HG03378 (cell line): ENCODE measurements at regions not wholly inside any gene's neighbourhood (a gene's known extent, or its start where the extent isn't known, plus 50 kb on each side); places are given as distances from the start of the nearest gene placed in this dataset.
"Not testable (repeated sequence)": the region's sequence is repeated elsewhere in the genome, so short reads cannot be mapped to it uniquely, and the experiment has no call there.

Source experiments
- ATAC-seq: cut with Tn5 transposase; IDR thresholded peaks from one replicate; pipeline ENCODE4 v1.9.1; 2021; ENCODE audit warnings: mild to moderate bottlenecking, moderate library complexity; ENCODE audit not compliant: unreplicated experiment

GRCh38 chr6:142633317-142633716 is 311.7 kb downstream of the HIVEP2 start:
- no peak for ATAC-seq

DNA sequence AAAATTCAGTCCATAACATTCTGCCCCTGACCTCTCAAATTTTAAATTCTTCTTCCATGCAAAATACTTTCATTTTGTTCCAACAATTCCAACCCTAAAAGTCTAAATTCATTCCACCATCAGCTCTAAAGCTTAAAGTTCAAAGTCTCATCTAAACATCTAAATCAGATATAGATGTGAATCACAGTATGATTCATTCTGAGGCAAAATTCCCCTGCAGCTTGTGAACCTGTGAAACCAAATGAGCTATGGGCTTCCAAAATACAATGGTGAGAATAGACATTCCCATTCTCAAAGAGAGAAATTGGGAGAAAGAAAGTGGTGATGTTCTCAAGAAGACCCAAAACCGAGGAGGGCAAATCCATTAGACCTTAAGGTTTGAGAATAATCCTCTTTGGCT is 309.8 kb downstream of the HIVEP2 start:
- ATAC-seq = no peak

DNA sequence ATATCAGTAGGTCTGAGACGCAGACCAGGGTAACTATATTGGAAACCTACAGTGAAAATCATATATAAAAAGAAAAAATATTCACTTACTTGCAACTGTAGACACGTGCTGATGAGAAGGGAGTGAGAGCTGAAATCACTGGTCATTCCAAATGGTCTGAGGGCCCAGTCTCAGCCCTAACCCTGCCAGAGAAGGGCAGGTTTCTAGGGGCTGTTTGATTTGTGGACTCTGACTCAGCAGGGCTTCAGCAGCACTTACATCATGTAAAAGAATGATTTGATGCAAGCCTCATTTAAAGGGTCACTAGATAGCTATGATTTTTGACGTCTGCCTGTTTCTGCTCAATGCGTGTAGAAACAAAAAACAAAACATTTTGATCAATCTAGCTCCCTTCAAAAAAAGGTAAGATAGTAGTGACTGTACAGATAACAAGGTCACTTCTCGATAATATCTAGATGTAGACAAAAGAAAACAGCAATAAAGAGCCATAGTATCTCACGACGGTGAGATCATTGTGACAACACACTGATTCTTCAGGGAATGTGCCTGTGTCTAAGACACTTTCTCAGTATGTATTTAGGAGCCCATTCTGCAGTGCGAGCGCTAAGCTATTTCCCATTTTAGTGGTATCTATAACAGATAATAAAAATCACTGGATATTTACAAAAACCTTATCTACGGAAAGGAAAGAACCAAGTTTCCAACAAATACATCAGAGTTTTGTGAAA is 307.2 kb downstream of the HIVEP2 start:
- no peak for ATAC-seq

DNA sequence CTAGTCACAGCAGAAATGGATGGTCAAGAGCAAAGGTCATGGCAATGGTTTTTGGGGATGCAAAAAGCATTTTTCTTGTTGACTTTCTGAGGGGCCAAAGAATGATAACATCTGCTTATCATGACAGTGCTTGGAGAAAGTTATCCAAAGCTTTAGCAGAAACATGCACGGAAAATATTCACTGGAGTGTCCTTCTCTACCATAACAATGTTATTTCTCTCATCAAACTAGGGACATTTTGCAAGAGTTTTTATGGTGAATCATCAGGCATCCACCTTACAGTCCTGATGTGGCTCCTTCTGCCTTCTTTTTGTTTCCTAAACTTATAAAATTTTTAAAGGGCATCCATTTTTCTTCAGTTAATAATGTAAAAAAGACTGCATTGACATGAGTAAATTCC is 302.3 kb downstream of the HIVEP2 start:
- ATAC-seq = no peak

GRCh38 chr6:142644866-142645265 is 300.1 kb downstream of the HIVEP2 start:
- ATAC-seq = no peak

GRCh38 chr6:142645663-142646062 is 299.3 kb downstream of the HIVEP2 start:
- no peak for ATAC-seq

DNA sequence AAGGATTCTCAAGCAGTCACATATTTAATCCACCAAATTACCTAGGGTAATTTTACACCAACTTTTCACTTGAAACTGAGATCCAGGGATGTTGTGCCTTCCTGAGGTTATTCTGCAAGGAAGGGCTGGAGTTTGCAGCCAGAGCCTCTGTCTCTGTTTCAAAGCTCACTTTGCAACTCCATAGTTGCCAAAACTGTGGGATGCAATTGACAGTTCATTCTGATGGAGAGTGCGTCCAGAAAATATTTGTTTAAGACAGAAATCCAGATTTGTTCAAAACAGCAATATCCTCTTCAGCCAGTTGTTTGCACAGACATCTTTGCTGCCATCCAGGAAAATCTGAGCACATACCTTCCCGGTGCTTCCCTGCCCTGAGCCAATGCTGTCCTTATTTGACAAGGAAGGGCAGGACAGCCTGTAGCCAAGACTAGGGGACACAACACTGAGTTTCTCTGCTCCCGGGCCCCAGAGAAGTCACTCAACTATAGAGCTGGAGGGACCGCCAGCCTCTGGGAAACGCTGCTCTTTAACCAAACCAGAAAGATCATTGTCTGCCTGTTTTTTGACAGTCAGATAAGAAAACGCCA is 297.4 kb downstream of the HIVEP2 start:
- no peak for ATAC-seq

- no peak for ATAC-seq
Observed at GRCh38 chr6:142648036-142648451, 296.9 kb downstream of the HIVEP2 start.

DNA sequence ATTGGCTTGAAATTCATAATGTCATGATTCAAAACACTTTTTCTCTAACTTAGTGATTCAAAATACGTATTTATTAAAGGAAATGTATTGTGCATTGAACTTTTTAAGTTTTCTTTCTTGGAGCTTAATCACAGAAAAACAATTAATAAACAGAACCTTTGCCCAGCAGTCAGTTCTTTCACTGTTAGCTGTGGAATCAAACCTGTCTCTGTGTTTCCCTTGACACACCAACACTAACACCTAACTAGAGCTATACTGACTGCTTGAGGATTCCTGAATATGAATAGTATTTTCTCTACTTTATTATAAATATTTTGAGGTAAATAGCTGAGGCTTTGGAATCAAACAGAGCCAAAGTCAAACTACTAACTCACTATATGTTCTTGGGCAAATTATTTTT is 296.4 kb downstream of the HIVEP2 start:
- no peak for ATAC-seq

DNA sequence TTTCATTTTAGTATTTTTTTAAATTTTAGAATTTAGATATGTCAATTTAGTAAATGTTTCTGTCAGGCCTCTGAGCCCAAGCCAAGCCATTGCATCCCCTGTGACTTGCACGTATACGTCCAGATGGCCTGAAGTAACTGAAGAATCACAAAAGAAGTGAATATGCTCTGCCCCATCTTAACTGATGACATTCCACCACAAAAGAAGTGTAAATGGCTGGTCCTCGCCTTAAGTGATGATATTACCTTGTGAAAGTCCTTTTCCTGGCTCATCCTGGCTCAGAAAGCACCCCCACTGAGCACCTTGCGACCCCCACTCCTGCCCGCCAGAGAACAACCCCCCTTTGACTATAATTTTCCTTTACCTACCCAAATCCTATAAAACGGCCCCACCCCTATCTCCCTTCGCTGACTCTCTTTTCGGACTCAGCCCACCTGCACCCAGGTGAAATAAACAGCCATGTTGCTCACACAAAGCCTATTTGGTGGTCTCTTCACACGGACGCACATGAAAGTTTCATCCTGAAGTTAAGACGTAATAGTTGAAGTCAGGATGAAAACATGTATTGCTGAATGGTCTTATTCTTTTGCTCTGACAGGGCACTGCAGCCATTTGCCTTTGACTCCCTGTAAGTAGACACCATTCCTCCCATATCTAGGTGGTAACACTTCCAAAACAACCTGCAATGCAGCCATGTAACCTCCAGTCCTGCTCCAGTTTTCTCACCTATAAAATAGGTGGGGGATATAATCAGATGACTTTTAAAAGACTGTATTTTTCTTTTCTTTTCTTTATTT is 295.3 kb downstream of the HIVEP2 start:
- not testable (repeated sequence) for ATAC-seq

DNA sequence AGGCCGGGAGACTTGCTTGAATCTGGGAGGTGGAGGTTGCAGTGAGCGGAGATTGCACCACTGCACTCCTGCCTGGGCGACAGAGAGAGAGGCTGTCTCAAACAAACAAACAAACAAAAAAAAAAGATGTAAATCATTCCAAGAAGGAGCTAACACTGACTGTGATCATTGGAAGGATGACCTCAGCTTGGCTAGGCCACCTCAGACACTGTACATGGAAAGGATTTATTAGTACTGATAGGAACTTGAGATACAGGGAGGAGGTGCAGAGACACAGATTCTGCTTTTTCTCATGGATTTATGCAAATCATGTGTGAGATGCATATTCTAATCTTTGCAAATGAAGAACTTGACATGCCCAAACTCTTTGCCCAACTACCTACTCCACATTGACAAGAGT is 293.6 kb downstream of the HIVEP2 start:
- ATAC-seq = no peak

DNA sequence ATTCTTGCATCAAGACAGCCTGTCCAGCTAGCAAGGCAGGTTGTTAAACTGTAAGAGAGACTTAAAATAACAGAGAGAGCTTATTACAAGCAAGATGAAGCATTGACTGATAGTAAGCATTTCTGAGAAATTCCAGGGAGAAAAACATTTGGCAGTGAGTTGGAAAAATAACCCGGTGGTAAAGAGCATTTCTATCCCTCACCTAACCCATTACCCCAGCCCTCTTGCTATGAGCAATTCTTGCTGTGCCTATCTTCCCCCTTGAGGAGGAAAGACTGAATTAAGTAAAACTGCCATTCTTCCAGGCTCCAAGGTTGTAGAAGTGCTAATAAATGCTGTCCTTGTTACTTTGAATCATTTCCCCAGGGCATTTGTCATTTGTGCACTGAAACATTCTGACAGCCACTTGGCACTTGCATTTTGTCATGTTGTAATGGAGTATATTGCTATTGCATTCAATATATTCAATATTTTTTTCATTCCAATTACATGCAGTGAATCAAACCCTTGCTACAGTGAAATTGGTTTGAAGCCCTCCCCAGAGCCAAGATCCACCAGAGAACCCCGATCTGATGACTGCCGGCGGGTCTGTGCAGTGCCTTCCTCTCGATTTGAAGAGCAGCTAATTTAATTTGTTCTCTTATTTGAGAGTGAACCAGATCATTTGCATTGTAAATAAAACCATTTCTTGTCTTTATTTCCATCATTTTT is 291.1 kb downstream of the HIVEP2 start:
- no peak for ATAC-seq

DNA sequence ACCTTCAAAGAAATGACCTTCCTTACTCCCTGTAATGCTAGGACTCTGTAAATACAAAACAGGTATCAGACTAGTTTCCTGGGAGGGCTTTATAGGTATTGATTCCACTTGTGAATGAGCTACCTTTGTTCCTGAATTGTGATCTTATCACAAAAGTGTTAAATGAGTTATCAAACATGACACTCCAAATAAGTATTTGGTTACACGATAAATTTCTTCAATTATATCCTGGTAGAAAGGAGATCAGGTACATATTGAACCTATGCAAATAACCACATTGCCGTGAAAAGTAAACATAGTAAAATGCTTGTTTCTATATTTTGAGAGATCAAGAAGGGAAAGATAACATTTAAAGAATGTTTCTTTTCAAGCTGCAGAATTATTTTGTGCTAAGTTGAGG is 285.3 kb downstream of the HIVEP2 start:
- no peak for ATAC-seq

- no peak for ATAC-seq
Observed at GRCh38 chr6:142665393-142665792, 279.6 kb downstream of the HIVEP2 start.

GRCh38 chr6:142666599-142667185 is 278.3 kb downstream of the HIVEP2 start:
- ATAC-seq = no peak

GRCh38 chr6:142669471-142670351 is 275.3 kb downstream of the HIVEP2 start:
- no peak for ATAC-seq

DNA sequence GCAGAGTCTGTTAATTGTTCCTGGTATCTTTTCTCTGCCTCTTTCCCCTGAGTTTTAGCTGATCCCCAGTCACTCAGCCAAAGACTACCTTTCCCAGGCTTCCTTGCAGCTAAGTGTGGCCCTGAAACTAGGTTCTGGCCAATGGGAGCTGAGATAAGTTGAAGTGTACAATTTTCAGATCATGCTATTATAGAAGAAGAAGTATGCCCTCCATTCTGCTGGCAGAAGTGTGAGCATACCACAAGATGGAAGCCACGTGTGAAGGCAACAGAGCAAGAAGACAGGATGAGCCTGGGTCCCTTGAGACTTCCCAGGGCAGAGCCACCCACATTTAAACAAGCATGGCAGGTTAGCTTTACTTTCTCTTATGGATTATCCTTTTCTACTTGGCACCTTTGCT is 273.2 kb downstream of the HIVEP2 start:
- ATAC-seq = peak; percentile 98

DNA sequence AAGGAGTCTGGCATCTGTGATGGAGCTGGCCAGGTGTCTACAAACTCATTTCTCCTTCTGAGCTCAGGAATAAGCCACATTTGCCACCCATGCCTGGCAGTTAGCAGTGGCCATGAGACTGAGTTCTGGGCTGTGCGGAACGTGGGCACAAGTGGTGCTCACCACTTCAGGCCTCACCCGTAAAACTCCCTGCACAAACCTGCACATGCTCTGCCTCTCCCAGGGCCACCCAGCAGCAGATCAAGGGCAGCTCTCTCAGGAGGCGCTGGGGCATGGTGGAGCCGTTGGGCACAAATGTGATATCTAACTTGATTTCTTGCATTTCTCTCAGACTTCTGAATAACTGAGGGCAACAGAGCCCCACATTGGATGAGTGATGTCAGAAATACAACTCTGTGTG is 269.5 kb downstream of the HIVEP2 start:
- ATAC-seq = no peak

DNA sequence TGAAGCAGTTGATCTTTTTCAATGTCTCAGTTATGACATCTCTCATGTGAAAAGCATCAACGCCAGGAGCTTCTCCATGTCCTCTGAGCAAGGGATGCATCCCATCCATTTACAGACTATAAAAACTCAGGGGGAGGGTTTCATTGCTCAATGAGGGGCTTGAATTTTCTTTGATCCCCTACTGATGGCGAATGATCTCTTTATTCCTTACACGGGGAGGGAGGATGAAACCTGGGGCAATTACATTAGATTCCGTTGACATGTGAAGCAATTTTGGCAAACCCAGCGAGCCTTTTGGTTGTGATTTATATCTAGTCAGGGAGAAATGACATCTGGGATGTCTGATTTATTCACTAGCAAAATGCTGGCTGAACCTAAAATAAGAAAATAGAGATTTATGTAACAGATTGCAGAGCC is 268.9 kb downstream of the HIVEP2 start:
- ATAC-seq = no peak

DNA sequence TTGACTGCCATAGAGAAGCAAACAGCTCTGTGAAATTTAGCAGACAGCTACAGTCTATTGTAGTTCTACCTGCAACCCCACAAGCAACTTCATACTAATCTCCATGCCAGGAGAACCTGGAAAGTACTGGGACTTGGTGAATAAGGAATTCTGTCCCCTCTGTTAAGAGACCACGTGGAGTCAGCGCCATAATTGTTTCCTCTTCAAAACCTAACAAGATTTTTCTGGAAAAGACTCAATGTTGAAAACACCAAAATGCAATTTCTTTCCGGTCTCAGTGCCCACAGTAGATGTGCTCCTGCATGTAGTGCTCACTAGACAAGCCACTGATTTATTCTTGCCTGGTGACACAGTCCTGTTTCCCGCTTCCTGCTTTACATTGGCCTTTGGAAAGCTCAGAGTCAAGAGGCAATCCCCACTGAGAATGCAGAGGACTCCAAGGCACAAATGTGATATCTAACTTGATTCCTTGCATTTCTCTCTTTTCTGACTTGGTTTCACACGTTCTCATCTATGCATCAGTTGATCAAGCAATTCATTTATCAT is 268.3 kb downstream of the HIVEP2 start:
- ATAC-seq = no peak
